Tibial nerve (tissue), 4 donors: ENCODE measurements at regions not wholly inside any gene's neighbourhood (a gene's known extent, or its start where the extent isn't known, plus 50 kb on each side); places are given as distances from the start of the nearest gene placed in this dataset.

Source experiments
- DNase-seq, 2 donors: peaks; one replicate each; pipeline ENCODE4 v3.0.0-alpha.2; 2019; ENCODE audit warnings: low spot score in 2 of 2
- H3K27ac ChIP-seq, 4 donors: fragments of 200-600 bp; sonication (generic) in 3 of 4; one replicate each; pipeline ENCODE4 v1.5.1; 2017 to 2019; ENCODE audit warnings: mild to moderate bottlenecking in 1 of 4
- H3K27me3 ChIP-seq, 2 donors: fragments of 200-600 bp; sonication (generic) in 1 of 2; one replicate each; pipeline versions ENCODE4 v1.5.1 to v1.6.0; 2017 to 2019
- H3K36me3 ChIP-seq, 3 donors: fragments of 200-600 bp; sonication (generic); one replicate each; pipeline ENCODE4 v1.5.1; 2018 to 2019
- H3K4me1 ChIP-seq, 4 donors: fragments of 200-600 bp; sonication (generic) in 3 of 4; one replicate each; pipeline ENCODE4 v1.5.1; 2017 to 2019
- H3K4me3 ChIP-seq, 4 donors: fragments of 200-600 bp; sonication (generic) in 3 of 4; one replicate each; pipeline ENCODE4 v1.5.1; 2017 to 2019; ENCODE audit warnings: mild to moderate bottlenecking in 1 of 4, moderate library complexity in 1 of 4
- H3K9me3 ChIP-seq, 4 donors: fragments of 200-600 bp; sonication (generic) in 3 of 4; one replicate each; pipeline ENCODE4 v1.5.1; 2017 to 2019
- CTCF ChIP-seq, 5 experiments: fragments of 200-600 bp in 3 of 5; fragments of 450-650 bp in 2 of 5; sonication (generic) in 3 of 5; IDR thresholded peaks; one replicate each; pipeline ENCODE4 v1.5.1; 2016 to 2019; ENCODE audit warnings: antibody characterized with exemption in 5 of 5, mild to moderate bottlenecking in 3 of 5, moderate library complexity in 2 of 5
- EP300 ChIP-seq, 2 donors: sonication (generic); formaldehyde crosslinking; IDR thresholded peaks; one replicate each; pipeline ENCODE4 v1.6.1; 2017; ENCODE audit warnings: antibody characterized with exemption in 2 of 2, mild to moderate bottlenecking in 1 of 2
- POLR2A ChIP-seq, 2 donors: fragments of 450-650 bp; IDR thresholded peaks; one replicate each; pipeline ENCODE4 v1.6.1; 2017; ENCODE audit warnings: antibody characterized with exemption in 2 of 2, mild to moderate bottlenecking in 2 of 2, moderate library complexity in 2 of 2
- WGBS, 2 donors: methylation state at CpG; one replicate each; pipeline ENCODE4 v1.1.5; 2018; 5-methylcytosine and 5-hydroxymethylcytosine counted together

- 72 to 75% methylated on average over 5 of the region's 5 CpGs for WGBS, 2 donors
- H3K4me3 ChIP-seq: no peak overlapping the region
- DNase-seq: no peak
These were observed 858.7 kb downstream of the TYW1 start for GRCh38 chr7:67855322-67855721.

GRCh38 chr7:67856046-67856445, 859.4 kb downstream of the TYW1 start:
- no peak overlapping the region for H3K4me3 ChIP-seq
- no peak overlapping the region for H3K27ac ChIP-seq
- no peaks in the 10 kb centered on the region for H3K36me3 ChIP-seq
- 66 to 73% methylated on average over 2 of the region's 2 CpGs for WGBS, 2 donors
- H3K27me3 ChIP-seq: no peaks in the 10 kb centered on the region
- H3K4me1 ChIP-seq: no peaks in the 10 kb centered on the region
- H3K9me3 ChIP-seq: peaks cover 0 to 5% (median 0%) of the 10 kb centered on the region in 4 donors
- TF ChIP-seq POLR2A (IDR thresholded peaks at IDR 0.05) (no peak), EP300 (IDR thresholded peaks at IDR 0.05) (no peak), CTCF (IDR thresholded peaks at IDR 0.05) (no peak)
- no peak for DNase-seq

More at GRCh38 chr7:67855322-67855721, 858.7 kb downstream of the TYW1 start:
- Histone ChIP-seq H3K27me3 (no peaks in the 10 kb centered on the region), H3K9me3 (no peaks in the 10 kb centered on the region), H3K36me3 (no peaks in the 10 kb centered on the region), H3K4me1 (no peaks in the 10 kb centered on the region), H3K27ac (no peak overlapping the region)
- TF ChIP-seq POLR2A (IDR thresholded peaks at IDR 0.05) (no peak), CTCF (IDR thresholded peaks at IDR 0.05) (no peak), EP300 (IDR thresholded peaks at IDR 0.05) (no peak)

GRCh38 chr7:67857698-67858097, 861.1 kb downstream of the TYW1 start:
- TF ChIP-seq POLR2A (IDR thresholded peaks at IDR 0.05): no peak
- no peak for TF ChIP-seq EP300 (IDR thresholded peaks at IDR 0.05)
- TF ChIP-seq CTCF (IDR thresholded peaks at IDR 0.05): no peak
- WGBS, 2 donors: 78 to 81% methylated on average over 10 of the region's 10 CpGs
- no peak for DNase-seq
- Histone ChIP-seq H3K4me1 (no peaks in the 10 kb centered on the region), H3K27ac (no peak overlapping the region), H3K9me3 (peaks cover 0 to 20% (median 0%) of the 10 kb centered on the region in 4 donors), H3K36me3 (no peaks in the 10 kb centered on the region), H3K27me3 (no peaks in the 10 kb centered on the region), H3K4me3 (no peak overlapping the region)

- Histone ChIP-seq H3K4me3 (no peak overlapping the region), H3K9me3 (peaks cover 0 to 22% (median 0%) of the 10 kb centered on the region in 4 donors), H3K4me1 (no peaks in the 10 kb centered on the region), H3K27me3 (no peaks in the 10 kb centered on the region), H3K27ac (no peak overlapping the region), H3K36me3 (no peaks in the 10 kb centered on the region)
- TF ChIP-seq POLR2A (IDR thresholded peaks at IDR 0.05): no peak
- no peak for TF ChIP-seq EP300 (IDR thresholded peaks at IDR 0.05)
- TF ChIP-seq CTCF (IDR thresholded peaks at IDR 0.05): no peak
- no peak for DNase-seq
- 62 to 65% methylated on average over 7 of the region's 7 CpGs for WGBS, 2 donors
These were observed 862.3 kb downstream of the TYW1 start for GRCh38 chr7:67858931-67859330.

- Histone ChIP-seq H3K9me3 (peaks cover 0 to 22% (median 0%) of the 10 kb centered on the region in 4 donors), H3K4me3 (no peak overlapping the region), H3K4me1 (no peaks in the 10 kb centered on the region), H3K36me3 (no peaks in the 10 kb centered on the region), H3K27ac (no peak overlapping the region), H3K27me3 (no peaks in the 10 kb centered on the region)
- DNase-seq: no peak
- TF ChIP-seq CTCF (IDR thresholded peaks at IDR 0.05) (no peak), POLR2A (IDR thresholded peaks at IDR 0.05) (no peak), EP300 (IDR thresholded peaks at IDR 0.05) (no peak)
- WGBS, 2 donors: 77 to 86% methylated on average over 6 of the region's 6 CpGs
These were observed 867.3 kb downstream of the TYW1 start for GRCh38 chr7:67863911-67864310.
